SK-N-SH treated with all-trans-retinoic acid at 6 μM for 48 hours (cell line): ENCODE measurements at regions not wholly inside any gene's neighbourhood (a gene's known extent, or its start where the extent isn't known, plus 50 kb on each side); places are given as distances from the start of the nearest gene placed in this dataset.

Experiments
- BACH2 ChIP-seq: fragments of 250-450 bp; sonication (Bioruptor Pico); IDR thresholded peaks from 2 replicates; pipeline ENCODE4 v1.9.0; 2021; ENCODE audit warnings: mild to moderate bottlenecking, borderline replicate concordance
- OSR1 ChIP-seq: fragments of 250-450 bp; sonication (Bioruptor Pico); IDR thresholded peaks from 2 replicates; pipeline ENCODE4 v1.8.0; 2022; ENCODE audit warnings: moderate library complexity, mild to moderate bottlenecking, inconsistent platforms
- PATZ1 ChIP-seq: fragments of 250-450 bp; sonication (Bioruptor Pico); IDR thresholded peaks from 2 replicates; pipeline ENCODE4 v1.8.0; 2020; ENCODE audit warnings: mild to moderate bottlenecking, moderate library complexity, borderline replicate concordance
- PPARA ChIP-seq: fragments of 250-450 bp; sonication (Bioruptor Pico); IDR thresholded peaks from 2 replicates; pipeline ENCODE4 v1.5.0; 2020; ENCODE audit warnings: mild to moderate bottlenecking, borderline replicate concordance
- RARB ChIP-seq: fragments of 250-450 bp; sonication (Bioruptor Pico); IDR thresholded peaks from 2 replicates; pipeline ENCODE4 v1.8.0; 2021; ENCODE audit warnings: mild to moderate bottlenecking, moderate library complexity
- ZFP30 ChIP-seq: fragments of 450-650 bp; formaldehyde crosslinking; IDR thresholded peaks from 2 replicates; pipeline ENCODE4 v1.5.0; 2022; ENCODE audit warnings: mild to moderate bottlenecking, moderate library complexity
- ZNF70 ChIP-seq: fragments of 450-650 bp; formaldehyde crosslinking; IDR thresholded peaks from 2 replicates; pipeline ENCODE4 v1.5.0; 2020; ENCODE audit warnings: mild to moderate bottlenecking, moderate library complexity

GRCh38 chr9:19913151-19913550, 124.3 kb upstream of the SLC24A2 start:
- TF ChIP-seq PPARA (CRISPR knock-in tag) (no peak), RARB (CRISPR knock-in tag) (no peak), BACH2 (CRISPR knock-in tag) (no peak), ZNF70 (CRISPR knock-in tag) (no peak), ZFP30 (CRISPR knock-in tag) (no peak), OSR1 (CRISPR knock-in tag) (no peak), PATZ1 (CRISPR knock-in tag) (no peak)
